ENCODE measurements at regions not wholly inside any gene's neighbourhood (a gene's known extent, or its start where the extent isn't known, plus 50 kb on each side); places are given as distances from the start of the nearest gene placed in this dataset.

DNA sequence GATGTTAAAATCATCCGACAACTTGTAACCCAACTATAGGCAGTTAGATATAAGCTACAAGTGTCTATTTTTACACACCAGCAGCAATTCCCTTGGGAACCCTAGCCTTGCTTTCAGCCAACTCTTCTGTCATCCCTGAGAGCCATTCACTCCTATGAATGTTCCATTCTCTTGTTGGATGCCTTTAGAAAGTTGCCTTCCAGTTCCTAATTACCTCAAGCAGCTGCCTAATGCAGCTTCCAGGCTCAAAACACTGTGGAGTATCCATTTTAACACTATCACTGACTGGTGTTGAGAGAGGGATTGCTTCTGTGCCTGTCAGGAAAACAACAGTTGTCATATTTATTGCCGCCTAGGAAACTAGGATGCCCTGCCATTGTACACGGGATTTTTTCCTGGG, 402.0 kb upstream of the ACVR2A start:
- POLR2A ChIA-PET: no interaction called here

More for the DNA sequence above, 402.0 kb upstream of the ACVR2A start:
- H3K36me3 ChIP-seq (ENCODE audit: control insufficient read depth in 1 of 2, insufficient read depth in 2 of 2, low read length in 2 of 2): no peaks in the 10 kb centered on the region
- BruUV-seq (replicated peaks): no TSS peak
- CTCF ChIA-PET: no interaction called here
- no peaks in the 10 kb centered on the region for H3K9me2 ChIP-seq (ENCODE audit: insufficient read depth)
- no peak overlapping the region for H3K27ac ChIP-seq (ENCODE audit: low read depth, low read length)
- DNase-seq (ENCODE audit: low read depth, low spot score) (no peak), ATAC-seq (no peak)
- H4K20me1 ChIP-seq (ENCODE audit: insufficient read depth): no peaks in the 10 kb centered on the region
- intact Hi-C loops (cut with micrococcal nuclease): no loop called here
- no peaks in the 10 kb centered on the region for H3K27me3 ChIP-seq (ENCODE audit: insufficient read depth, low read length)
- no peaks in the 10 kb centered on the region for H3K79me2 ChIP-seq (ENCODE audit: insufficient read depth, low read length)
- H3K4me1 ChIP-seq (ENCODE audit: control insufficient read depth in 1 of 2, insufficient read depth in 2 of 2, low read length in 2 of 2): no peaks in the 10 kb centered on the region
- H2AFZ ChIP-seq (ENCODE audit: low read depth, low read length, poor library complexity, severe bottlenecking): no peak overlapping the region
- no peak overlapping the region for H3K9ac ChIP-seq (ENCODE audit: low read length)
- H3K4me2 ChIP-seq (ENCODE audit: low read length): no peak overlapping the region
- RAD21 ChIA-PET (ENCODE audit: low non-redundant PET in 1 of 2, low total read pairs in 2 of 2, uncharacterized antibody in 2 of 2, unreplicated experiment in 2 of 2): no interaction called here
- no peaks in the 10 kb centered on the region for H3K9me3 ChIP-seq (ENCODE audit: control insufficient read depth in 1 of 2, insufficient read depth in 1 of 2, low read depth in 1 of 2, low read length in 2 of 2)
- TF ChIP-seq TCF7L2 (IDR thresholded peaks at IDR 0.05; ENCODE audit: borderline replicate concordance, extremely low read depth, insufficient read depth, insufficient read length) (no peak), FOSL1 (IDR thresholded peaks at IDR 0.05; ENCODE audit: low read depth) (no peak), JUND (IDR thresholded peaks at IDR 0.05) (no peak), ZNF274 (IDR thresholded peaks at IDR 0.05; ENCODE audit: low read depth, low read length) (no peak), ELF1 (IDR thresholded peaks at IDR 0.05; ENCODE audit: borderline replicate concordance, low read depth) (no peak), SP1 (IDR thresholded peaks at IDR 0.05; ENCODE audit: low read depth) (no peak), POLR2AphosphoS5 (IDR thresholded peaks at IDR 0.05; ENCODE audit: low read depth, low read length) (no peak), CEBPB (IDR thresholded peaks at IDR 0.05; ENCODE audit: low read depth) (no peak), EZH2 (IDR thresholded peaks at IDR 0.05) (no peak), POLR2A (IDR thresholded peaks at IDR 0.05; ENCODE audit: borderline replicate concordance, extremely low read depth, insufficient read depth, insufficient read length) (no peak)
- TF ChIP-seq, protein P1, sequence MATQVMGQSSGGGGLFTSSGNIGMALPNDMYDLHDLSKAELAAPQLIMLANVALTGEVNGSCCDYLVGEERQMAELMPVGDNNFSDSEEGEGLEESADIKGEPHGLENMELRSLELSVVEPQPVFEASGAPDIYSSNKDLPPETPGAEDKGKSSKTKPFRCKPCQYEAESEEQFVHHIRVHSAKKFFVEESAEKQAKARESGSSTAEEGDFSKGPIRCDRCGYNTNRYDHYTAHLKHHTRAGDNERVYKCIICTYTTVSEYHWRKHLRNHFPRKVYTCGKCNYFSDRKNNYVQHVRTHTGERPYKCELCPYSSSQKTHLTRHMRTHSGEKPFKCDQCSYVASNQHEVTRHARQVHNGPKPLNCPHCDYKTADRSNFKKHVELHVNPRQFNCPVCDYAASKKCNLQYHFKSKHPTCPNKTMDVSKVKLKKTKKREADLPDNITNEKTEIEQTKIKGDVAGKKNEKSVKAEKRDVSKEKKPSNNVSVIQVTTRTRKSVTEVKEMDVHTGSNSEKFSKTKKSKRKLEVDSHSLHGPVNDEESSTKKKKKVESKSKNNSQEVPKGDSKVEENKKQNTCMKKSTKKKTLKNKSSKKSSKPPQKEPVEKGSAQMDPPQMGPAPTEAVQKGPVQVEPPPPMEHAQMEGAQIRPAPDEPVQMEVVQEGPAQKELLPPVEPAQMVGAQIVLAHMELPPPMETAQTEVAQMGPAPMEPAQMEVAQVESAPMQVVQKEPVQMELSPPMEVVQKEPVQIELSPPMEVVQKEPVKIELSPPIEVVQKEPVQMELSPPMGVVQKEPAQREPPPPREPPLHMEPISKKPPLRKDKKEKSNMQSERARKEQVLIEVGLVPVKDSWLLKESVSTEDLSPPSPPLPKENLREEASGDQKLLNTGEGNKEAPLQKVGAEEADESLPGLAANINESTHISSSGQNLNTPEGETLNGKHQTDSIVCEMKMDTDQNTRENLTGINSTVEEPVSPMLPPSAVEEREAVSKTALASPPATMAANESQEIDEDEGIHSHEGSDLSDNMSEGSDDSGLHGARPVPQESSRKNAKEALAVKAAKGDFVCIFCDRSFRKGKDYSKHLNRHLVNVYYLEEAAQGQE (IDR thresholded peaks at IDR 0.05; ENCODE audit: low read depth): no peak
- TF ChIP-seq, protein P2, sequence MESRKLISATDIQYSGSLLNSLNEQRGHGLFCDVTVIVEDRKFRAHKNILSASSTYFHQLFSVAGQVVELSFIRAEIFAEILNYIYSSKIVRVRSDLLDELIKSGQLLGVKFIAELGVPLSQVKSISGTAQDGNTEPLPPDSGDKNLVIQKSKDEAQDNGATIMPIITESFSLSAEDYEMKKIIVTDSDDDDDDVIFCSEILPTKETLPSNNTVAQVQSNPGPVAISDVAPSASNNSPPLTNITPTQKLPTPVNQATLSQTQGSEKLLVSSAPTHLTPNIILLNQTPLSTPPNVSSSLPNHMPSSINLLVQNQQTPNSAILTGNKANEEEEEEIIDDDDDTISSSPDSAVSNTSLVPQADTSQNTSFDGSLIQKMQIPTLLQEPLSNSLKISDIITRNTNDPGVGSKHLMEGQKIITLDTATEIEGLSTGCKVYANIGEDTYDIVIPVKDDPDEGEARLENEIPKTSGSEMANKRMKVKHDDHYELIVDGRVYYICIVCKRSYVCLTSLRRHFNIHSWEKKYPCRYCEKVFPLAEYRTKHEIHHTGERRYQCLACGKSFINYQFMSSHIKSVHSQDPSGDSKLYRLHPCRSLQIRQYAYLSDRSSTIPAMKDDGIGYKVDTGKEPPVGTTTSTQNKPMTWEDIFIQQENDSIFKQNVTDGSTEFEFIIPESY (IDR thresholded peaks at IDR 0.05; ENCODE audit: extremely low read depth, insufficient replicate concordance, low read length): no peak
- H3K4me3 ChIP-seq (replicated peaks in 1 of 2; ENCODE audit: low read depth in 1 of 2, low read length in 2 of 2): no peak overlapping the region
